Upper lobe of left lung (tissue), 4 donors: ENCODE measurements at regions not wholly inside any gene's neighbourhood (a gene's known extent, or its start where the extent isn't known, plus 50 kb on each side); places are given as distances from the start of the nearest gene placed in this dataset.

Source experiments
- POLR2AphosphoS5 ChIP-seq, 2 donors: sonication (generic); formaldehyde crosslinking; IDR thresholded peaks; one replicate each; pipeline ENCODE4 v1.5.1; 2017; ENCODE audit warnings: antibody characterized with exemption in 2 of 2
- TF ChIP-seq, protein P1 (sequence below), 6 experiments: fragments of 450-650 bp in 4 of 6; fragments of 200-600 bp in 2 of 6; sonication (generic) in 2 of 6; IDR thresholded peaks; one replicate each; pipeline ENCODE4 v1.5.1; 2016 to 2019; ENCODE audit warnings: antibody characterized with exemption in 6 of 6

DNA sequence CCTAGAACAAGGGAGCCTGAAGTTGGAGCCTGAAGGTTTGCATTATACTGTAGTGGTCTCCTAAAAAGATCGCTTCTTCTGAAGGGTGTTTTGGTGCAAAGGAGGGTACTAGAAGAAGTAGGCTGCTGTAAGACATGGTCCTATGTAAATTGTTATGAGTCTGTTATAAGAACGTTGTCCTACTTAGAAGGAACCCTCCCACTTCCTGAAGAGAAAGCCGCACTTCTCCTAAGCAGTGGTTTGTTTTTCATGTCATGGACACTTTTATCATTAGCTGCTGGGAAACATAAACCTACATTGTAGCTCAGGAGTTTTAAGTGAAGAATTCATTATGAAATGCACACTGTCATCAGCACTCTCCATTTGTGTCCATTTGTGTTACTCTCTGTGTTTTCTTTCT, 129.1 kb upstream of the ITGB1 start:
- TF ChIP-seq, protein P1, sequence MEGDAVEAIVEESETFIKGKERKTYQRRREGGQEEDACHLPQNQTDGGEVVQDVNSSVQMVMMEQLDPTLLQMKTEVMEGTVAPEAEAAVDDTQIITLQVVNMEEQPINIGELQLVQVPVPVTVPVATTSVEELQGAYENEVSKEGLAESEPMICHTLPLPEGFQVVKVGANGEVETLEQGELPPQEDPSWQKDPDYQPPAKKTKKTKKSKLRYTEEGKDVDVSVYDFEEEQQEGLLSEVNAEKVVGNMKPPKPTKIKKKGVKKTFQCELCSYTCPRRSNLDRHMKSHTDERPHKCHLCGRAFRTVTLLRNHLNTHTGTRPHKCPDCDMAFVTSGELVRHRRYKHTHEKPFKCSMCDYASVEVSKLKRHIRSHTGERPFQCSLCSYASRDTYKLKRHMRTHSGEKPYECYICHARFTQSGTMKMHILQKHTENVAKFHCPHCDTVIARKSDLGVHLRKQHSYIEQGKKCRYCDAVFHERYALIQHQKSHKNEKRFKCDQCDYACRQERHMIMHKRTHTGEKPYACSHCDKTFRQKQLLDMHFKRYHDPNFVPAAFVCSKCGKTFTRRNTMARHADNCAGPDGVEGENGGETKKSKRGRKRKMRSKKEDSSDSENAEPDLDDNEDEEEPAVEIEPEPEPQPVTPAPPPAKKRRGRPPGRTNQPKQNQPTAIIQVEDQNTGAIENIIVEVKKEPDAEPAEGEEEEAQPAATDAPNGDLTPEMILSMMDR (IDR thresholded peaks at IDR 0.05) = no peak
- TF ChIP-seq POLR2AphosphoS5 (IDR thresholded peaks at IDR 0.05) = no peak
